ENCODE measurements at regions not wholly inside any gene's neighbourhood (a gene's known extent, or its start where the extent isn't known, plus 50 kb on each side); places are given as distances from the start of the nearest gene placed in this dataset.

GRCh38 chr7:16980539-16980938, 98.8 kb upstream of the AGR3 start:
- H2BK5ac ChIP-seq (ENCODE audit: low read depth, low read length), result no peak overlapping the region
- DNase-seq (ENCODE audit: low read depth in 1 of 2, low spot score in 2 of 2) (no peak), FAIRE-seq (no peak)
- H2AFZ ChIP-seq (ENCODE audit: low read length), result no peak overlapping the region
- no peak overlapping the region for H3K23ac ChIP-seq (ENCODE audit: insufficient read length)
- H3K14ac ChIP-seq (ENCODE audit: insufficient read length), result no peak overlapping the region
- H4K20me1 ChIP-seq (replicated peaks in 1 of 2; ENCODE audit: control insufficient read depth in 1 of 2, insufficient read depth in 2 of 2, low read length in 2 of 2), result no peaks in the 10 kb centered on the region
- H3K4ac ChIP-seq (replicated peaks; ENCODE audit: insufficient read length, low read depth, low read length), result no peak overlapping the region
- no peaks in the 10 kb centered on the region for H3K23me2 ChIP-seq (ENCODE audit: low read depth, low read length)
- H3K4me1 ChIP-seq (replicated peaks in 1 of 4; ENCODE audit: control insufficient read depth in 3 of 4, insufficient read depth in 4 of 4, low read length in 3 of 4), result peaks cover 0 to 4% (median 0%) of the 10 kb centered on the region in 4 experiments; a peak in 3 of 7 replicates
- no peak overlapping the region for H2BK120ac ChIP-seq (replicated peaks; ENCODE audit: low read depth, low read length)
- H2BK12ac ChIP-seq (ENCODE audit: low read depth, low read length), result no peak overlapping the region
- H3K56ac ChIP-seq (replicated peaks; ENCODE audit: insufficient read length, low read depth, low read length), result no peak overlapping the region
- no peak overlapping the region for H3K27ac ChIP-seq (ENCODE audit: low read depth, low read length)
- H4K91ac ChIP-seq (replicated peaks; ENCODE audit: insufficient read length, low read length), result no peak overlapping the region
- ChIA-PET CTCF (ENCODE audit: partially characterized antibody) (interaction anchor here (1.1 to 2.5 kb wide), 5 partner anchors 198 to 700 kb away, joined by 3 to 8 read pairs (median 4); no protein-coding TSS in a partner anchor), POLR2A (ENCODE audit: partially characterized antibody) (no interaction called here)
- H2AK5ac ChIP-seq (ENCODE audit: low read depth, low read length), result no peak overlapping the region
- peaks cover 0 to 2% (median 0%) of the 10 kb centered on the region in 4 experiments; a peak in 1 of 7 replicates for H3K27me3 ChIP-seq (replicated peaks in 1 of 4; ENCODE audit: control insufficient read depth in 3 of 4, extremely low read depth in 1 of 4, insufficient read depth in 3 of 4, low read length in 3 of 4)
- no peaks in the 10 kb centered on the region for H3K36me3 ChIP-seq (ENCODE audit: control insufficient read depth in 2 of 4, insufficient read depth in 4 of 4, low read length in 3 of 4)
- H3K9me3 ChIP-seq (ENCODE audit: insufficient read depth in 2 of 2, low read depth in 1 of 2, low read length in 1 of 2), result no peaks in the 10 kb centered on the region
- no peak overlapping the region for H2BK20ac ChIP-seq (ENCODE audit: low read length)
- H4K5ac ChIP-seq (ENCODE audit: insufficient read length, low read depth, low read length), result no peak overlapping the region
- 94% methylated on average over 4 of the region's 4 CpGs; no CpG with 5 or more reads in 1 of the 2 experiments for WGBS, 2 experiments (ENCODE audit: extremely low coverage in 1 of 2, insufficient coverage in 1 of 2, insufficient read length in 1 of 2, insufficient replicate concordance in 2 of 2, low coverage in 1 of 2, low lambda C conversion rate in 2 of 2, missing lambda C conversion rate in 1 of 2)
- no peak overlapping the region for H3K4me2 ChIP-seq (ENCODE audit: insufficient read depth in 1 of 2, low read depth in 2 of 2, low read length in 2 of 2)
- no peaks in the 10 kb centered on the region for H3K79me1 ChIP-seq (ENCODE audit: low read depth, low read length)
- no peak overlapping the region for H2BK15ac ChIP-seq (ENCODE audit: low read length)
- H3K79me2 ChIP-seq (ENCODE audit: control insufficient read depth in 1 of 2, insufficient read depth in 2 of 2, low read length in 2 of 2), result no peaks in the 10 kb centered on the region
- no peak overlapping the region for H3K9ac ChIP-seq (replicated peaks in 1 of 4; ENCODE audit: extremely low read depth in 1 of 4, low read depth in 3 of 4, low read length in 3 of 4)
- H3K18ac ChIP-seq (ENCODE audit: extremely low read depth, low read length), result no peak overlapping the region
- H4K8ac ChIP-seq (ENCODE audit: extremely low read depth, insufficient read depth, low read length), result no peak overlapping the region
- H3K4me3 ChIP-seq (ENCODE audit: extremely low read depth in 1 of 4, insufficient read depth in 2 of 4, low read depth in 3 of 4, low read length in 4 of 4), result no peak overlapping the region
- TF ChIP-seq ASH2L (IDR thresholded peaks at IDR 0.05; ENCODE audit: low read length) (no peak), TCF12 (IDR thresholded peaks at IDR 0.05; ENCODE audit: low read depth, low read length) (no peak)
